GM13976 (cell line): ENCODE measurements at regions not wholly inside any gene's neighbourhood (a gene's known extent, or its start where the extent isn't known, plus 50 kb on each side); places are given as distances from the start of the nearest gene placed in this dataset.

Experiments
- DNase-seq: peaks from one replicate; pipeline ENCODE4 v3.0.0; 2012; ENCODE audit warnings: low spot score
- CTCF ChIP-seq: IDR thresholded peaks from 2 replicates; pipeline ENCODE4 v1.5.1; 2012; ENCODE audit warnings: borderline replicate concordance, mild to moderate bottlenecking; ENCODE audit not compliant: insufficient read depth; ENCODE audit errors: extremely low read depth, missing control alignments, control extremely low read depth
- in situ Hi-C: fragments of 300-500 bp; cut with MboI; formaldehyde crosslinking; loops from one replicate; pipeline ENCODE4 v1.12.0; 2022; ENCODE audit warnings: low sequenced_read_pairs, mixed read lengths, inconsistent platforms; ENCODE audit not compliant: unreplicated experiment

DNA sequence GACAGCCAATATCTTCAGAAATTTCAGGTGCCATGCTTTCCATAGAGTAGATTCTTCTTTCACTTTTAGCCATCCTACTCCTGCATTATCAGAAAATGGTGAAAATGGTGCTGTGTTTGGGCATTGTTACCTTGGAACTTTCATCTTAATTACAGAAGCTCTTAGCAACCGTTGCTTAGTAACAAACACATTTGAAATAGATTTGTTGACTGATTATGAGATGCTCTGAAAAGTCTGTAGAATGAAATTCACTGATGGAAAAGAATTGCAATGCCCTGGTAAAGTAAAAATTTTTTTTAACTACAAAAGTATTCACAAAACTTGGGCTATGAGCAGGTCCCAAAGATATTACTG is 249.3 kb upstream of the NEBL start:
- TF ChIP-seq CTCF, result no peak
- no peak for DNase-seq
- in situ Hi-C loops, result no loop called here

GRCh38 chr10:21145751-21146435 is 248.8 kb upstream of the NEBL start:
- no peak for DNase-seq
- TF ChIP-seq CTCF, result no peak
- in situ Hi-C loops, result no loop called here

GRCh38 chr10:21144047-21144446 is 246.9 kb upstream of the NEBL start:
- in situ Hi-C loops, result no loop called here
- DNase-seq, result no peak

GRCh38 chr10:21141946-21142492 is 244.9 kb upstream of the NEBL start:
- no peak for TF ChIP-seq CTCF
- in situ Hi-C loops, result no loop called here
- DNase-seq, result no peak

More at GRCh38 chr10:21144047-21144446, 246.9 kb upstream of the NEBL start:
- no peak for TF ChIP-seq CTCF

DNA sequence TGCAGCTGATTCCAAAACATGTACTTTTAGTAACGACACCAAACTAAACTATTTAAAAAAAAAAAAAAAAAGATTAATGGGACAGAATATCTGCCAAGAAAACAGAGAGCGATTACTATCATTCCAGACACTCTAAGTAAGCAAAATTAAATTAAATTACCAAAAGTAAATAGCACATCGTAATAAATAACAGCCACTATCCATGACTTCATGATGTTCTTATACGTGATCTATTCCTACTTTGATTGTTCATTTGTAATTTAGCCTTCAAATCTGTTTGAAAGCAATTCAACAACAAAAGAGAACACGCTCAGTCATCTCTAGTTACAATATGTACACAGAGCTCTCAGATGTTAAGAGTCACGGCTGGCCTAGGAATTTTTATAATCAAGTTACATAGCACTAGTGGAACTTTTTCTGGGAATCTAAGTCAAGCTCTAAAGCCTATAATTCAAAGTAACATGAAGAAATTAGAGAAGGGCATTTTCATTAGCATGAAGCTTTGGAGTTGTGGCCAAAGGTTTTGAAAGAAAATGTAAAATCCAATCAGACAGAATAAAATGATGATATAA is 241.7 kb upstream of the NEBL start:
- no peak for TF ChIP-seq CTCF
- in situ Hi-C loops, result no loop called here

DNA sequence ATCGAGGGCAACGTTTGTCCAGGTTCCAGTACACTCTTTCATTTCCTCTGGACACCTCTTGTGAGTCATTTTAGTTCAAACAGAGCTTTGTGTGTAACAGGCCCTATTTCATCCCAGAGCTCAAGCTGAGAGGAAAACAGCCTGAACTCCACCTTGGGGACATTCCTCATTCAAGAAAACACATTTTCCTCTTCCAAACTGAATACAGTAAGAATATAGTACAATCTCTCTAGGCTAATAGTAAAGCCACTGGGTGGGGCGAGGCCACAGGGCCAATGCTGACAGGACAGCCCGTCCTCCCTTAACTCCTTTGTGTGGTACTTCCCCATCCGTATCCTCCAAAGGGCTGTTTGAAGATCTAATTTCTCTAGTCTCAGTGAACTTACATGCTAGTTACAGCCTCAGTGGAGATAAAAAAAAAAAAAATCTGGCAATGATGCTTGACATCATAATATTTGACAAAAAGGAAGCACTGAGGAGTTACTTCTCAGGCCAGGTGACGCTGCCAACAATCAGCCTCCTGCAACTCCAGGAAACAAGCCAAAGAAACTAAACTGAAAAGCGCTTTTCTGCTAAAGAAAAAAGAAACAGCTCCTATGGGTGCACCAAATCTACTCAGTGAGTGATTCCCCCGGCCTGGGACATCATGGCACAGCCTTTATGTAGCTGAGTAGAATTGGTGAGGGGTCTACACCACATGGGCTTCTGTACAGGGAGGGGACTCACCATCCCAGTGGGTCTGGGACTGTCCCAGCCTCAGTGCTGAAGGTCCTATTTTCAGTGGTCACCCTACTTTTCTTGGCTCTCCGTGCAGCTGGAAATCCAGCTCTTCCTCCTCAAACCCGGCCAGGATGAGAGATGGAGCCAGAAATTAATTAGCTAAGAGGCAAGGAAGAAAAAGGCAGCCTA is 238.2 kb upstream of the NEBL start:
- in situ Hi-C loops, result no loop called here
- no peak for DNase-seq

More for the DNA sequence above, 241.7 kb upstream of the NEBL start:
- DNase-seq, result no peak

More for the DNA sequence above, 238.2 kb upstream of the NEBL start:
- TF ChIP-seq CTCF, result no peak
